ENCODE measurements at regions not wholly inside any gene's neighbourhood (a gene's known extent, or its start where the extent isn't known, plus 50 kb on each side); places are given as distances from the start of the nearest gene placed in this dataset.

DNA sequence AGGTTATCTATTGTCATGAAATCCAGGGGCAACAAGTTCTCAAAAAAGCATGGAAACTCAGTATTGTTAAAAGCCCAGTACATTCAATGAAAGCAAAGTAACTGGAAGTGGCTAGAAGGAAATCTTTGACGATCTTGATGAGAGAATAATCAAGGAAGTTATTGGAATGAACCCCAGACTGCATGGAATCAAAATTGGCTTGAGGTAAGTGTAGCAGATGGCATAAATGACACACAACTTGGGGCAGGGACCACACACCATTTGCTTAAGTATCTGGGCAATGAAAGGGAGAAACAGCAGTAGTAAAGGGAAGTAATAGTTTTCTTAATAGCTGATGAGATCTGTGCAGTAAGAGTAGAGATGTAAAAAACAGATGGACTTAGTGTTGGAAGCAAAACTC lies 238.0 kb downstream of the HS3ST3A1 start (continued):
- TF ChIP-seq KDM5A (IDR thresholded peaks at IDR 0.05; ENCODE audit: low read length) (no peak), POLR2AphosphoS5 (IDR thresholded peaks at IDR 0.05; ENCODE audit: low read depth, low read length) (no peak), SRF (IDR thresholded peaks at IDR 0.05; ENCODE audit: low read depth, low read length) (no peak), RNF2 (IDR thresholded peaks at IDR 0.05; ENCODE audit: borderline replicate concordance, low read depth, low read length, missing control alignments, poor library complexity, severe bottlenecking) (no peak), CHD2 (IDR thresholded peaks at IDR 0.05; ENCODE audit: low read length) (no peak), HDAC6 (IDR thresholded peaks at IDR 0.05; ENCODE audit: low read depth, low read length) (no peak), BRCA1 (IDR thresholded peaks at IDR 0.05; ENCODE audit: low read depth, low read length) (no peak), PHF8 (conservative IDR thresholded peaks at IDR 0.05; ENCODE audit: low read depth, low read length) (no peak), CBX8 (IDR thresholded peaks at IDR 0.05; ENCODE audit: borderline replicate concordance, low read depth, low read length) (no peak), TCF12 (IDR thresholded peaks at IDR 0.05; ENCODE audit: low read depth, low read length) (no peak), ASH2L (IDR thresholded peaks at IDR 0.05; ENCODE audit: low read length) (no peak), NANOG (IDR thresholded peaks at IDR 0.05; ENCODE audit: insufficient read depth, low read depth, low read length, poor library complexity, severe bottlenecking) (no peak)
